ENCODE measurements at regions not wholly inside any gene's neighbourhood (a gene's known extent, or its start where the extent isn't known, plus 50 kb on each side); places are given as distances from the start of the nearest gene placed in this dataset.

DNA sequence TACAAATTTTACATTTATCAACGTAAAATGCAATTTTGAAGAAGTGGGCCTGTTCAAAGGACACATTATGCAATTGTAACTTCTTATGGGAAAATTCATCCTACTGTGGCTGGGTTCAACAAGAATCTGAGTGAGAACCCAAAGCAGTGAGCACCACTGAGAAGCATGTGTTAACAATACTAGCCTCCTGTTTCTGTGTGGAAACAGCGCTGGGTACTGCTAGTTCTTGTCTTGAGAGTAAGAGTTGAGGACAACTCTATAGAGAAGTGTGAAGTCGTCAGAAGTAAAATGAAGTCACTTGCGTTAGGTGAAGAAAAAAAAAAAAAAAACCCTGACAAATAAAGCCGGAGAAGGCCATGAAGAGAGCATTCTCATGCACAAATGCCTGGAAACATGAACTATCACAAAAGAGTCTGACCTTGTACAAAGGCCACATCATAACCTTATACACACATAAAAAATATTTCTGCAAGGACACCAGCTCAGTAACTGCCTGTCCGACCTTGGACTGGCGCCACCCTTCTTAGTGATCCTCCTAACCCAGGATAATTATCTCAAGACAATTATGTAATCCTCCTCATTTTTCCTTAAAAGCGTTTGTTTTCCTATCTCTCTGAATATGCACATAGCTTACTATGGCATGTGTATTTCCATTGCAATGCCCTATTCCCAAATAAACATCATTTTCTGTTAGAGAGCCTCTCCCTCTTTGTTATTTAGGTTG, 554.9 kb downstream of the HTR7 start:
- no peaks in the 10 kb centered on the region for H3K27me3 ChIP-seq
- no peak for TF ChIP-seq POLR2A (IDR thresholded peaks at IDR 0.05)
- TF ChIP-seq, protein P1, sequence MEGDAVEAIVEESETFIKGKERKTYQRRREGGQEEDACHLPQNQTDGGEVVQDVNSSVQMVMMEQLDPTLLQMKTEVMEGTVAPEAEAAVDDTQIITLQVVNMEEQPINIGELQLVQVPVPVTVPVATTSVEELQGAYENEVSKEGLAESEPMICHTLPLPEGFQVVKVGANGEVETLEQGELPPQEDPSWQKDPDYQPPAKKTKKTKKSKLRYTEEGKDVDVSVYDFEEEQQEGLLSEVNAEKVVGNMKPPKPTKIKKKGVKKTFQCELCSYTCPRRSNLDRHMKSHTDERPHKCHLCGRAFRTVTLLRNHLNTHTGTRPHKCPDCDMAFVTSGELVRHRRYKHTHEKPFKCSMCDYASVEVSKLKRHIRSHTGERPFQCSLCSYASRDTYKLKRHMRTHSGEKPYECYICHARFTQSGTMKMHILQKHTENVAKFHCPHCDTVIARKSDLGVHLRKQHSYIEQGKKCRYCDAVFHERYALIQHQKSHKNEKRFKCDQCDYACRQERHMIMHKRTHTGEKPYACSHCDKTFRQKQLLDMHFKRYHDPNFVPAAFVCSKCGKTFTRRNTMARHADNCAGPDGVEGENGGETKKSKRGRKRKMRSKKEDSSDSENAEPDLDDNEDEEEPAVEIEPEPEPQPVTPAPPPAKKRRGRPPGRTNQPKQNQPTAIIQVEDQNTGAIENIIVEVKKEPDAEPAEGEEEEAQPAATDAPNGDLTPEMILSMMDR (IDR thresholded peaks at IDR 0.05 in 4 of 5, conservative IDR thresholded peaks at IDR 0.05 in 1 of 5): no peak
- H3K36me3 ChIP-seq: no peaks in the 10 kb centered on the region
- ATAC-seq: no peak
- in situ Hi-C loops (cut with MboI; ENCODE audit: low sequenced_read_pairs in 4 of 4): no loop called here
- H3K27ac ChIP-seq: no peak overlapping the region
- intact Hi-C loops (cut with DNase I; ENCODE audit: low total_unique reads): no loop called here
- no peak for DNase-seq
- no peak overlapping the region for H3K4me3 ChIP-seq
- H3K9me3 ChIP-seq: no peaks in the 10 kb centered on the region
- H3K4me1 ChIP-seq: no peaks in the 10 kb centered on the region

DNA sequence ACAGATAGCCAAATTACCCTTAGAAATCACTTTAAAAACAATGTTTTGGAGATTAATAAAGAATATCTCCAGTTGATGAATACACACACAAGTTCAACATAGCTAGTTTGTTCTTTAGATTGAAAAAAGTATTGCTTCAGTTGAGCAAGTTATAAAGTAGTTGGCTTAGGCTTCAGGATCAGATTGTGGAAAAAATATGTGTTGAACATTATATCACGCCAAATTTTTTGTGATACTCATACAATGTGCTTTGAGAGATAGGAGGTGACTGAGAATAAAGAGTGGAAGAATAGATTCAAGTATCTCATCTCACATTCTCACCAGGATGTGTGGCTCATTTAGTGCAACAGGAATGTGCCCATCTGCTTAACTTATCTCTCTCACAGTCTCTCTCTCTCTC, 553.3 kb downstream of the HTR7 start:
- in situ Hi-C loops (cut with MboI; ENCODE audit: low sequenced_read_pairs in 4 of 4) (no loop called here), intact Hi-C loops (cut with DNase I; ENCODE audit: low total_unique reads) (no loop called here)
- TF ChIP-seq POLR2A (IDR thresholded peaks at IDR 0.05): no peak
- TF ChIP-seq, protein P1 (IDR thresholded peaks at IDR 0.05 in 4 of 5, conservative IDR thresholded peaks at IDR 0.05 in 1 of 5): no peak
- no peak for ATAC-seq
- Histone ChIP-seq H3K27me3 (no peaks in the 10 kb centered on the region), H3K27ac (no peak overlapping the region), H3K9me3 (no peaks in the 10 kb centered on the region), H3K4me3 (no peak overlapping the region), H3K36me3 (no peaks in the 10 kb centered on the region), H3K4me1 (no peaks in the 10 kb centered on the region)
- no peak for DNase-seq

DNA sequence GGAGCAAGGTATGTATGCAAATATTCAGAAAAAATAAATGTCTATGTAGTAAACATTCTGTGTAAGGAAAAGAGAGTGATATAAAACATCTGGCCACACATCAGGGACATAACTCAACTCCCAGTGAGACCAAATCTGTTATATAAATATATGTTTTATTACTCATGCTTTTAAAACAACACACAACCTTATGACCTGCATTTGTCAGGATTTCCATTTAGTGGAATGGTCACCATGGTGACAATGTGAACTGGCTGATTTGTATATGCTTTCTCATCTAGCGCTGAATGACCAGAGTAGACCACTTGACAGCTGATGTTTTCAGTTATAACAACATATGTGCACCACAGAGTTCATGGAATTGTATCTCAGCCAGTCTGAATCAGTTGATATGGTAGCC, 551.7 kb downstream of the HTR7 start:
- H3K4me1 ChIP-seq: no peaks in the 10 kb centered on the region
- DNase-seq: no peak
- in situ Hi-C loops (cut with MboI; ENCODE audit: low sequenced_read_pairs in 4 of 4) (no loop called here), intact Hi-C loops (cut with DNase I; ENCODE audit: low total_unique reads) (no loop called here)
- no peak overlapping the region for H3K27ac ChIP-seq
- no peak for ATAC-seq
- H3K9me3 ChIP-seq: no peaks in the 10 kb centered on the region
- H3K4me3 ChIP-seq: no peak overlapping the region
- no peaks in the 10 kb centered on the region for H3K36me3 ChIP-seq
- TF ChIP-seq POLR2A (IDR thresholded peaks at IDR 0.05): no peak
- TF ChIP-seq, protein P1 (IDR thresholded peaks at IDR 0.05 in 4 of 5, conservative IDR thresholded peaks at IDR 0.05 in 1 of 5): no peak
- H3K27me3 ChIP-seq: no peaks in the 10 kb centered on the region

DNA sequence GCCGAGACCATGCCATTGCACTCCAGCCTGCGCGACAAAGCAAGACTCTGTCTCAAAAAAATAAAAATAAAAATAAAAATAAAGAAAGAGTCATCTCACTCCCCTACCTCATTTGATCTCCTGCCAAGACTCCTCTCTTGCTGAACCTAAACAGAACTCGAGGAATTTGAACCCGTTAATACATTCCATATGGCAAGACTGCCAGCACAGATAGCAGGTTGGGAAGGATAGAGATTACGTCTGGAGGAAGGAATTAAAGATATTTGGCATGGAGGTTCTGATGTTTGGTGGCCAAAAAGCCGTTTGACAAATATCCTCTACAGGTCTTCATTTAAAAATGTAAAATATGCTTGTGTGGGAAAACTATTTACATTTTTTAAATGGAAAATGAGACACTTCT, 549.6 kb downstream of the HTR7 start:
- Histone ChIP-seq H3K27me3 (no peaks in the 10 kb centered on the region), H3K4me3 (no peak overlapping the region), H3K36me3 (no peaks in the 10 kb centered on the region), H3K9me3 (no peaks in the 10 kb centered on the region), H3K27ac (no peak overlapping the region), H3K4me1 (no peaks in the 10 kb centered on the region)
- ATAC-seq: no peak
- DNase-seq: no peak
- in situ Hi-C loops (cut with MboI; ENCODE audit: low sequenced_read_pairs in 4 of 4) (no loop called here), intact Hi-C loops (cut with DNase I; ENCODE audit: low total_unique reads) (no loop called here)
- TF ChIP-seq POLR2A (IDR thresholded peaks at IDR 0.05): no peak
- TF ChIP-seq, protein P1 (IDR thresholded peaks at IDR 0.05 in 4 of 5, conservative IDR thresholded peaks at IDR 0.05 in 1 of 5): no peak

All from gastrocnemius medialis (tissue), 4 donors.